ENCODE measurements at regions not wholly inside any gene's neighbourhood (a gene's known extent, or its start where the extent isn't known, plus 50 kb on each side); places are given as distances from the start of the nearest gene placed in this dataset.

GRCh38 chr10:35838054-35838453 lies 196.0 kb upstream of the FZD8 start:
- Histone ChIP-seq H4K20me1 (ENCODE audit: insufficient read depth, low read length, poor library complexity, severe bottlenecking) (no peaks in the 10 kb centered on the region), H3K4me2 (ENCODE audit: low read depth, low read length, poor library complexity, severe bottlenecking) (no peak overlapping the region), H3K79me2 (ENCODE audit: insufficient read depth, low read length) (no peaks in the 10 kb centered on the region), H3K9me3 (ENCODE audit: insufficient read depth, low read depth, low read length) (peaks cover 13% of the 10 kb centered on the region; the same call in 1 of the 2 replicates), H3K27me3 (ENCODE audit: insufficient read depth, low read length, poor library complexity, severe bottlenecking) (no peaks in the 10 kb centered on the region), H2AFZ (ENCODE audit: low read length) (no peak overlapping the region), H3K4me3 (ENCODE audit: low read length, poor library complexity, severe bottlenecking) (no peak overlapping the region), H3K4me1 (ENCODE audit: insufficient read depth, low read length, poor library complexity, severe bottlenecking) (no peaks in the 10 kb centered on the region), H3K36me3 (ENCODE audit: insufficient read depth, low read length) (no peaks in the 10 kb centered on the region), H3F3A (ENCODE audit: low read depth) (no peaks in the 10 kb centered on the region), H3K9me2 (replicated peaks; ENCODE audit: low read depth, low read length) (no peaks in the 10 kb centered on the region), H3K9ac (ENCODE audit: low read depth, low read length, poor library complexity, severe bottlenecking) (no peak overlapping the region)
- no peak for TF ChIP-seq CTCF (conservative IDR thresholded peaks at IDR 0.05; ENCODE audit: low read length)
- TF ChIP-seq EZH2phosphoT487 (IDR thresholded peaks at IDR 0.05; ENCODE audit: borderline replicate concordance), result no peak

GRCh38 chr10:35835545-35835944 lies 193.4 kb upstream of the FZD8 start:
- Histone ChIP-seq H3K27me3 (ENCODE audit: insufficient read depth, low read length, poor library complexity, severe bottlenecking) (no peaks in the 10 kb centered on the region), H3K9ac (ENCODE audit: low read depth, low read length, poor library complexity, severe bottlenecking) (no peak overlapping the region), H3K9me3 (ENCODE audit: insufficient read depth, low read depth, low read length) (0 out of 2 replicates have a peak, but pooled peaks cover 3% of the 10 kb centered on the region), H3K36me3 (ENCODE audit: insufficient read depth, low read length) (no peaks in the 10 kb centered on the region), H4K20me1 (ENCODE audit: insufficient read depth, low read length, poor library complexity, severe bottlenecking) (no peaks in the 10 kb centered on the region), H3F3A (ENCODE audit: low read depth) (no peaks in the 10 kb centered on the region), H3K4me3 (ENCODE audit: low read length, poor library complexity, severe bottlenecking) (no peak overlapping the region), H2AFZ (ENCODE audit: low read length) (no peak overlapping the region), H3K4me1 (ENCODE audit: insufficient read depth, low read length, poor library complexity, severe bottlenecking) (no peaks in the 10 kb centered on the region), H3K79me2 (ENCODE audit: insufficient read depth, low read length) (no peaks in the 10 kb centered on the region), H3K9me2 (replicated peaks; ENCODE audit: low read depth, low read length) (no peaks in the 10 kb centered on the region), H3K4me2 (ENCODE audit: low read depth, low read length, poor library complexity, severe bottlenecking) (no peak overlapping the region)
- no peak for TF ChIP-seq EZH2phosphoT487 (IDR thresholded peaks at IDR 0.05; ENCODE audit: borderline replicate concordance)

GRCh38 chr10:35834877-35835494 lies 192.9 kb upstream of the FZD8 start:
- Histone ChIP-seq H3K4me1 (ENCODE audit: insufficient read depth, low read length, poor library complexity, severe bottlenecking) (no peaks in the 10 kb centered on the region), H3K36me3 (ENCODE audit: insufficient read depth, low read length) (no peaks in the 10 kb centered on the region), H3F3A (ENCODE audit: low read depth) (no peaks in the 10 kb centered on the region), H3K4me3 (ENCODE audit: low read length, poor library complexity, severe bottlenecking) (no peak overlapping the region), H4K20me1 (ENCODE audit: insufficient read depth, low read length, poor library complexity, severe bottlenecking) (no peaks in the 10 kb centered on the region), H3K4me2 (ENCODE audit: low read depth, low read length, poor library complexity, severe bottlenecking) (no peak overlapping the region), H3K9me2 (replicated peaks; ENCODE audit: low read depth, low read length) (no peaks in the 10 kb centered on the region), H2AFZ (ENCODE audit: low read length) (no peak overlapping the region), H3K9ac (ENCODE audit: low read depth, low read length, poor library complexity, severe bottlenecking) (no peak overlapping the region), H3K79me2 (ENCODE audit: insufficient read depth, low read length) (no peaks in the 10 kb centered on the region), H3K9me3 (ENCODE audit: insufficient read depth, low read depth, low read length) (no peaks in the 10 kb centered on the region), H3K27me3 (ENCODE audit: insufficient read depth, low read length, poor library complexity, severe bottlenecking) (no peaks in the 10 kb centered on the region)
- TF ChIP-seq EZH2phosphoT487 (IDR thresholded peaks at IDR 0.05; ENCODE audit: borderline replicate concordance), result no peak

GRCh38 chr10:35827783-35828182 lies 185.7 kb upstream of the FZD8 start:
- Histone ChIP-seq H3K36me3 (ENCODE audit: insufficient read depth, low read length) (no peaks in the 10 kb centered on the region), H4K20me1 (ENCODE audit: insufficient read depth, low read length, poor library complexity, severe bottlenecking) (no peaks in the 10 kb centered on the region), H3F3A (ENCODE audit: low read depth) (no peaks in the 10 kb centered on the region), H3K9ac (ENCODE audit: low read depth, low read length, poor library complexity, severe bottlenecking) (no peak overlapping the region), H3K9me2 (replicated peaks; ENCODE audit: low read depth, low read length) (no peaks in the 10 kb centered on the region), H3K4me3 (ENCODE audit: low read length, poor library complexity, severe bottlenecking) (no peak overlapping the region), H3K9me3 (ENCODE audit: insufficient read depth, low read depth, low read length) (no peaks in the 10 kb centered on the region), H3K27me3 (ENCODE audit: insufficient read depth, low read length, poor library complexity, severe bottlenecking) (no peaks in the 10 kb centered on the region), H3K4me1 (ENCODE audit: insufficient read depth, low read length, poor library complexity, severe bottlenecking) (no peaks in the 10 kb centered on the region), H3K4me2 (ENCODE audit: low read depth, low read length, poor library complexity, severe bottlenecking) (no peak overlapping the region), H2AFZ (ENCODE audit: low read length) (no peak overlapping the region), H3K79me2 (ENCODE audit: insufficient read depth, low read length) (no peaks in the 10 kb centered on the region)
- TF ChIP-seq EZH2phosphoT487 (IDR thresholded peaks at IDR 0.05; ENCODE audit: borderline replicate concordance), result no peak
- no peak for TF ChIP-seq CTCF (conservative IDR thresholded peaks at IDR 0.05; ENCODE audit: low read length)

Data from Loucy (cell line).